GM19463 (cell line): ENCODE measurements at regions not wholly inside any gene's neighbourhood (a gene's known extent, or its start where the extent isn't known, plus 50 kb on each side); places are given as distances from the start of the nearest gene placed in this dataset.

ENCODE experiments used
- ATAC-seq: cut with Tn5 transposase; IDR thresholded peaks from one replicate; pipeline ENCODE4 v1.9.1; 2021; ENCODE audit warnings: mild to moderate bottlenecking, moderate library complexity; ENCODE audit not compliant: unreplicated experiment

DNA sequence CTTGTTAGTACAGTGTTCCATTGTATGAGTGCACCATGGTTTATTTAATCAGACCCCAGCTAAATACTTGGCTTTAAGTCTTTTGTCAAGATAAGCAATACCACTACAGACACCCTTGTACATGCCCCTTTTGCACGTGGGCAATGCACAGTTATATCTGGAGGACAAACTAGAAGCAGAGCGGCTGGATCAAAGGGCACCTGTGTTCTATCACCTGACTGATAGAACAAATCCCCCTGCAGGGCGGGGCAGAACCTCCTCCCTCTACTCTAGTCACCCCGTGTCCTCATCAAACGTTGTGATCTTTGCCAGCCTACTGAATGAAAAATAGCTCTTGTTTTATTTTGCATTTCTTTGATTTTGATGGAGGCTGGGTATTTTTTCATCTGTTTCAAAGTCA lies 314.9 kb downstream of the TLE3 start:
- ATAC-seq, result no peak

DNA sequence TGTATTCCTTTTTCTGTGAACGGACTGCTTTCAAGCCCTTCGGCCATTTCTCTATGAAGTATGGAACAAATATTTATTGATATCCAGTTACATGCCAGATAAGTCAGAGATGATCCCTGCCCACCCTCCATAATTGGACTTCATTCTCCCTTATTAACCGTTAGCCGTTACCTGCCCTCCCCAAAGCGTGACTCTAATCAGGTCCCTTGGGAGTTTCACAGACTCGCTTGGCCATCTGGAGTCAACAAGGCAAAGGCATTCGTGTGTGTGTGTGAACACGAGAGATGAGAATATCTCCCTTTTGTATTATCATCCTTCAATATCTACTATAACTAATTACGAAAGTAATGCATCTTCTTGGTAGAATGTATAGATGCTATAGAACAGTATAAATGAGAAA lies 314.5 kb downstream of the TLE3 start:
- no peak for ATAC-seq

DNA sequence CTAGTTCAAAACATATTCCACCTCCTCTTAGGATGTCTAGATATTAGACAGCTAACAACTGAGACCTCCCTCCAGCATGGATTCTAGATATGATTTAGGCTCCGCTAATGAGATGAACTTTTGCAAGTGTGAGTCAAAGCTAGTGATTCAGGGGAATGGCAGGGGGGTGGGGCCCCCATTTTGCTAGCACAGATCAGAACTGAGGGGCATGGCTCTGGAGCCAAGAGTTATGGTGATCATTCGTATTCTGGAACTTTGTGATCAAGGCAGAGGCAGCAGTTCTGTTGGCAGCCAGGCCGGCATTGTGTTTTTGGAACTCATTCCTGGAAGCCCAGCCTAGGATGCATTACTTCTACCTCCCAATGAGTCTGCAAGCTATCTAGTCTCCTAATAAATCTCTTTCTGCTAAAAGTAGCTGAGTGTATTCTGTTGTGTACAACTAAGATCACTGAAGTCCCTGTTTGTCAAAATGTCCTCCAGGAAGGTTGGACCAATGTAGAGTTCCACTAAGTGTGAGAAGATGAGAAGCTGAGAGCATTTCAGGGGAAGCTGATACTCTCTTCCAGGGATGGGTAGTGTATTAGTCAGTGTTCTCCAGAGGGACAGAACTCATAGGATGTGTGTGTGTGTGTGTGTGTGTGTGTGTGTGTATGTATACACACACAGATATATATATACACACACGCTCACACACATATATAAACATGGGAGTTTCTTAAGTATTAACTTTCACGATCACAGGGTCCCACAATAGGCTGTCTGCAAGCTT lies 312.7 kb downstream of the TLE3 start:
- no peak for ATAC-seq

DNA sequence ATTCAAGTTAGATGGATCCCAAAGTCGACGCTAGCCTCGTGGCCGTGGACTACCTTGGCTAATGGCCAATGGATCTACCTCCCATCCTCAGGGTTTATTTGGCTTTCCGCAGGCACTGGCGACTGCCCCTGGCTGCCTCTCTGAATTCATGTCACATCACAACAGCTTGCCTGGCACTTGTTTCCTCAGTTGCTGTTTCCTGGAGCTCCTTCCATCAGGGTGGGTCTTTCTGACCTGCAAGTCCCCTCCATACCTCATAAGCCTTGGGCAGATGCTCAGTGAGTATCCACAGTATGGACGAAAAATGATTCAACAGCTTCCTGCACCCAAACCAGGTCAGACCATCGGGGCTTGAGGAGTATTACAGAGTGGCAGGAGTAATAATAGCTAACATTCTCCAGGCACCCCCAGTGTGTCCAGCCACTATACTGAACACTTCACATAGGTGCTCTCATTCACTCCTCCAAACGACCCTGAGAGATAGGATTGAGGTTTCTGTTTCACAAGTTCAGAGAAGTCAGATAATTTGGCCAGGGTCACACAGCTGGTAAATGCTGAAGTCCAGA lies 311.5 kb downstream of the TLE3 start:
- ATAC-seq, result no peak

DNA sequence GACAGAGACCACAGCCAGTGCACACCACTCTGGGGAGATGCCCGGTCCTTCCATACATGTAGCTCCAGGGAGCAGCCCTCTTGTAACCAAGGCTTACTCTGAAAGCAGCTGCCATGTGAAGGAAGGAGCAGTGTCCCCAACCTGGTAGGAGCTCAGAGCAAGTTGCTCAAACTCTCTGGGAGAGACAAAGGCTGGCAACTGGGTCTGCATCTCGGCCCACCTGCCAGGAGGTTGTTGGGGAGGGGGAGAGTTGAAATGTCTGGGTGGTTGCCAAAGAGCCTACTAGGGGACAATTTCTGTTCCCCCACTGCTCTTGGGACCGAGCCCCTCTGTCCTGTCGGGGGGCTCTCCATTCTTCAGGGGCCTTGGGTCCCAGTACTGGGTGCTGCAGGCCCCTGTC lies 309.9 kb downstream of the TLE3 start:
- no peak for ATAC-seq

DNA sequence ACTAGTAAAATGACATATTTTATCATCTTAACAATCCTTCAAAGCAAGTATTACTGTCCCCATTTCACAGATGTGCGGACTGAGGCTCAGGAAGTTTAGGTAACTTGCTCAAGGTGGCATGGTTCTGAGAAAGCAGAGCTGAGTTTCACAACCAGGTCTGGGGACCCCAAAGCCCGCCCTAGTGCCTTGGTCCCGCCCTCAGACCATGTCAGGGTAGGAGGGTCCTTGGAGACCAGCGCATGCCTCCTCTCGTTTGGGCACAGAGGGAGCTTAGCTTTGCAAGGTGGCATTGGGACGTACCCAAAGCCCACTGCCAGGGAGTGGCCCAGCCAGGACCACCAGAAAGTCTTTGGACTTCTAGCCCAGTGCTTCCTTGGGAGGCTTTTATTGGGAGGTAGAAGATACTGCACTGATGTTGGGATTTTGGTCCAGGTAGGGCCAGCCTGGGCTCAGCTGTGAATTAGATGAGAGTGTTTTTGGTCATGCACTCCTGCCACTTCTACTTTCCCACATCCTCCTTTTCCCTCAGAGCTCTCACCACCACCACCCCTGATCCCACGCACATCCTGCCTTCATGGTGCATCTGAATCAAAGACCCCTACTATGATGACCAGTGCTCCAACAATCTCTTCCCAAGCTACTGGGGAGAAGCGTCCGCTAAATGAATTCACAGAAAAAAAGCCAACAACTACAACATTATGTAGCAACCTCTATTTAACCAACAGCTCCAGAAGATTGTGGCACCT lies 307.9 kb downstream of the TLE3 start:
- no peak for ATAC-seq

DNA sequence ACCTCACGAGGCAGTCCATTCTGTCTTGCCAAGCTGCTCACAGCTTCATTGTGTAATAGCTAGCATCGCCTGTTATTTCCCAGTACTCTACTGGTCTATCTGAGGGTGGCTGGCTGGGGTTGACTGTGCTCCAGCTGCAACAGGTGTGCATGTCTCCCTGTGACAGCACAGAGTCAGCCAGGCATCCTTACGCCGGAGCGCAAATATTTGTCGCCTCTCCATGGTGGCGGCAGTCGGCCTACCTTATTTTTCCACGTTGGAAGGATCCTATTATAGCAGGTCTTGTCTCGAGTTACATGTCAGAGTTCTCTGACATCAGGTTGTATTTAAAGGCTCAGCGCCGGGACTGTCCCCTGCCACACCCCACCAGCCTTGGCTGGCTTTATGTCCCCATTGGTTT lies 307.1 kb downstream of the TLE3 start:
- no peak for ATAC-seq

DNA sequence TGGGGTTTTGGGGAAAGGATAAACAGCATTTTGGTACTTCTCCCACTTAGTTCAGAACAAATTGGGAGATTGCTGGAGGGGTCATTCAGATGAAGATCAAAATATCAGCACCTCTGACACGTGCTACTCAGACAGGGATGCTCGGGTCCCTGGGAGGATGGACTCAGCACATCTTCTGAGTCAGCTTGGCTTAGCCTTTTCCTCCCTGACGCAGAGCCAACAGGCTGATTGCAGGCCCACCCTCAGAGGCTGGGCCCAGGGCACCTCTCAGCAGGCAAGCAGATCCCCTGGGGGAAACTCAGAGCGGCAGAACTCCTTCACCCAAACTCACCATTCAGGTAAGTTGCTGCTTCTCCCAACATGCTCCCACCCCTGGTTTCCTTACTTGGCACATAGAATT lies 304.9 kb downstream of the TLE3 start:
- no peak for ATAC-seq

DNA sequence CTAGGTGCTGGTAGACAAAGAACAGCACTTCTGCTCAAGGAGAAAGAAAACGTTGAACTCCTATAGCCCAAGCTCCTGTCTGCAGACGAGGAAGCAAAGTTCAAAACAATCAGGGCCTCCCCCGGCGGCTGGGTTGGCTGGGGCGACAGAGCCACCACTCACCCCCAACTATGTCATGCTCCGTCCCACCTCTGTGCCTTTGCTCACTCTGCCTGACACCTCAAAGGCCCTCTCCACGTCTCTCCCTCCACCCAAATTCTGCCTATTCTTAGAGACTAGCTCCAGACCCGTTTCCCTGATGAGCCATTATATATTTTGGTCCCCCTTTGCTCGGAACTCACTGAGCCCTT lies 304.3 kb downstream of the TLE3 start:
- ATAC-seq, result no peak

DNA sequence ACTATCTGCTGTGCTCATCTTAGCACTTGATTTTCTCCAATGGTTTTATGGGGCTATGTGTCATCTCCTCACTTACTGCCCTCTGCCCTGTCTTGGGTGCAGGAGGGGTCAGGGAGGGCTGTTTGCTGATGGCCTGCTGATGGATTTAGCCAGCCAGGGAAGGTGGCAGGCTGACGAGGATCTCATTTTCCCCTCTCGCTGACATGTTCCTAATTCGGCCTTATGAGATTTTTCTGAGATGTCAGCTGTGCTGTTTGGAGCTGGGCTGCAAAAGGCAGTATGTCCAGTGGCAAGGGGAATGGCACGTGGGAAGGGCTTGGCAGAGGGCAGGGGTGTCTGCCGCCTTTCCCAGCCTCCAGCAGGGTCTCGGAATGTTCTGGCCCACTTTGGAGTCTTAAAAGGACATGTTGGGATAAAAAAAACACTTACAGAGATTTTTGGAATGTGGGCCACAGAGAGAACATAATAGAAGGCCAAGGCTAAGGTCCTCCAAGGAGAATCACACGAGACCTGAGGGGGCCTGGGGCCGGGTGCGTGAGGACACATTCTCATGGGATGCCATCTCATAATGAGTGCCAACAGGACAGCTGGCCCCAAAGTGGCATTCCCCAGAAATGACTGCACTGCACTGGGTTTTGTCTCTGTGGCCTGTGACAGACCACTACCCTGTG lies 303.8 kb downstream of the TLE3 start:
- ATAC-seq, result no peak

DNA sequence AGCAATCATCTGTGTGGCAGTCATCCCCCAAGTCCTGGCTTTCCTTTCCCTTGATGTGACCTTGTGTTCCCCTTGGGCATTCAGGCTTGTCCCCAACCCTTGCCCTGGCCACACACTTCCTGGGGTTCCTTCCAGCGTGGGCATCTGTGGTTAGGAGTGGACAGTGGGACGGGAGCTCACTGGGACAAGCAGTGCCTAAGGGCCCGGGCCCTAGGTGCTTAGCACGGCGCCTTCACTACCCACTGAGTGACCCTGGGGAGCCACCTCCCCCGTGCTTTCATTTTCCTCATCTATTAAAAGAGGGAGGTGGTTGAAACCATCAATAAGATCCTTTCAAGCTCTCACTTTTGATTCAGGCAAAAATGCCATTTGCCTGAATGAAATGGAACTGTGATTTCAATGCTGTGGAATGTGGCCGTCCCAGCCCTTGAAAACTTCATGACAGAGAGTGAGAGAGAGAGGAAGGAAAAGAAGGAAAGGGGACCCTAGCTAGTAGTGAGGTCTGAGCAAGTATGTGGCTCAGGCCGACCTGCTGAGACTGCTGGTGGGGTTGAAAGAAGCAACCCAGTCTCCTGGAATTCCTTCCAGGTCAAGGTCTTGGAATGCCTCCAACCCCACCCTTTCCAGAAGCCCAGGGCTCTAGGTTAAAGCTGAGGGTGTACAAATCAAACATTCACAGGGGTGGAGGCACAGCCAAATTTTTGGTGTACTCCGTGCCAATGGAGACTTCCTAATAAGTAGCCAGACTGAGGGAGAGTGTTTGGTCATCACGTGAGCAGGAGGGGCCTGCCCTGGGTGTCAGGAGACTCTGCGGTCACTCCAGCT lies 302.9 kb downstream of the TLE3 start:
- no peak for ATAC-seq

DNA sequence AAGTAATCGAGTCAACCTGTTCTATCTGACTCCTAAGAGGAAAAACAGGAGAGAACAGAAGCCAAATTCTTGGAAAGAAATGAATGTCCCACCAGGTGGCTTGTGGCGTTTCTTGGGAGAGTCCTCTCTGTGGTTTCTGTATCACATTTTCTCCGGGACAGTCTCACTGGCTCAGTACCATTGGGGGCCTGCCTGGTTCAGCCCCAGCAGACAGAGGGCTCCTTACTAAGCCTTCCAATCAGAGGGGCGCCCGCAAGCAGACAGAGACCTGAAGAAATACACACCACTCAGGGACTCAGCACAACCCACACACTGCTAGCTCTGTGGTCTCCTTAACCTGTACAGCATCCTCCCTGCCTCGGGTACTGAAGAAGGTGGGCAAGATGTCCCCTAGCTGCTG lies 302.1 kb downstream of the TLE3 start:
- ATAC-seq, result no peak

DNA sequence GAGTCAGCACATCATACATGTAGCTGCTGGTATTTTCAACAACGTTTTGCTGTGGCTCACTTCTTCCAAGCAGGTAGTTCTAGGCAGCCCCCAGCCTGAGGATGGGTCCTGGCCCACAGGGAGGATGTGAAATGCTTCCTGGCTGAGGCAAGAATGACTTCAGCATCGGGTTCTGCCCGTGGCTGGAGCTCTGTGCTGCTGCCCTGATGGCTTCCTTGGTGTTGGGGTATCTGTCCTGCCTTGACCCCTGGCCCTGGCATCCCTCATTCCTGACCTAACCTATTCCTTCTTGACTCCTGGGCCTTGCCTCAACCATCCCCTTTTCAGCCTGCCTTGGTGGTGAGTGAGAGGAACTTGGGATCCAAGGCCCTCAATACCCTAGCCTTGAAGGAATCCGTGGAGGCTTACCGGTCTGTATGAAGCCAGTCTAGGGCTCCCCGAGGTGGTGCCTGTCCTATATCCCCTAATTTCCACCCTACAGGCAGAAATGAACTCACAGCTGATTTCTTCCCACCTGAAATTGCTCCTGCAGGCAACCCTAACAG lies 300.6 kb downstream of the TLE3 start:
- ATAC-seq, result no peak

DNA sequence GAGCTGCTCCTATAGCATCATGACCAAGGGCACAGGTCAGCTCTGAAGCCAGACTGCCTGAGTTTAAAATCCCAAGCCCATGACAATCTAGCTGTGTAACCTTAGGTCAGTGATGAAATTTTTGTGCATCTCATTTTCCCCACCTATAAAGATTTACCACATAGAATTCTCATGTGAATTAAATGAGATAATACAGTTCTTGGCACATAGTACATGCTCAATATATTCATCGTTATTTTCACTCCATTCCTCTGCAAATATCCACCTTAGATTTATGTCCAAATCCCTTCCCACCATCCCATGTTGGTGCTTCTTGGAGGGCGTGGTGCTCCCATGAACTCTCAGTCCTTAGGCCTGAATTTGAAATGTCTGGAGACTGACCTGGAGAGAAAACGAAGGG lies 300.1 kb downstream of the TLE3 start:
- no peak for ATAC-seq

DNA sequence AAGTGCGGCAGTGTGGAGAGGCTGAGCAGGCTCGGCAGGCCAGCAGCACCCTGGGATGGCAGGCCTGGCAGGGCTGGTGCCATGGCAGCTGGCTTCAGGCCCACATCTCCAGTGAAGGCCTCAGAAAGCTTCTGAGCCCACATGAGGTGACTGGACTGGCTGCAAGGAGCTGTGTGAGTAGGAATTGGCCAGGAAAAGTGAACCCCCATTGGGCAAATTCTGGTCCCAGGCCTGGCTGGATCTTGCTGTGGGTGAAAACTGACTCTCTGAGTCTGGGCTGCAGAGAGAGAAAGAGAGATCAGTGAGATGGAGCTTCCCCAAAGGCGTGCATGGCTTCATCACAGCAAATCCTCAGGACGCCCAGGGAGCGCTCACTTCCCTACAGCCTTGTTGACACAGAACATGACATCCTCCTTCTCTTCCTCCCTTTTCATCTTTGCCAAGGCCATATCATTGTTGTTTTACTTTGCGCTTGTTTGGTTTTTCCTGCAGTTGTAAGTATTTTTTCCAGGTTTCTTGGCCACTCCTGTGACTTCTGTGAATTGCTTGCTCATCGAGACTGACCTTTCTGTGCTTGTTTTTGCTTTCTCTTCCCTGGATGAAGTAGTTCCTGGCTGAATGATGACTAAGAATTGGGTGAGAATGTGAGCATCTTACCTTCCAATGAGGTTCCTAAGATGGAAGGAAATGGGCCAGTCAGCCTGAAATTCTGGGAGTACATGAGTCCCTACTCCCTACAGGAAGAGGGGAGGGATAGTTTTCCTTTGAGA lies 299.1 kb downstream of the TLE3 start:
- ATAC-seq, result no peak

DNA sequence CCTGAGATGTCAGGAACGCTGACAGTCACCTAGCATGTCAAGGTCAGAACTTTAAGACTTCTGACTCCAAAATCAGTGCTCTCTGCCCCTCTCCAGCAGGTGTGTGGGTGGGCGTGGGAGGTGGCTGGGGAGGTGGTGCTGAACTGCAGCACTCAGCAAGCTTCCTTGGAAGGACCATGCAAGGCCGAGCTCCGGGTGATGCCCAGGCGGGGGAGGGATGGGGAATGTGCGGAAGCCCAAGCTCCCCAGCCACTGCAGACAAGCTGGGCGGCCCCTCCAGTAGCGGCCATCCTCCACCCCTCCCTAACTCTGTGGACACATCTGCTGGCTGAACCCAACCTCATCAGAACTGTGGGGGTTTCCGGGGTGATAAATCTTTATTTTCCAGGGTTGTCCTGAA lies 296.6 kb downstream of the TLE3 start:
- no peak for ATAC-seq

DNA sequence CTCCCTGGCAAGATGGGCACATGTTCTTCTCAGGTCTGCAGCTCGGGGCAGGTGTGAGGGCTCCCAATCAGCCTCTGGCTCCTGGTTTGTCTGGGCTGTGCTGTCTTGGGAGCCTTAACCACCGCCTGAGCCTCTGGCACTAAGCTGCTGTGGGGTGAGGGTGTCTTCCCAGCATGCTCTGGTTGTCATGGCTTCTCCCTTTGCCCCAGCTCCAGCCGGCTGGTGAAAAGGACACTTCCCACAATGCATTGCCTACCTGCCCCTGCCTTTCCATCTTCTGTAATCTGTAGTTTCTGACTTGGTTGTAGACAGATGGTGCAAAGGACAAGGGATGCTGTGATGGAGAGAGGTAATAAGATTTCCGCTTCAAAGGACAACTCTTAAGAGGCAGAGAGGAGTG lies 295.3 kb downstream of the TLE3 start:
- ATAC-seq, result no peak

DNA sequence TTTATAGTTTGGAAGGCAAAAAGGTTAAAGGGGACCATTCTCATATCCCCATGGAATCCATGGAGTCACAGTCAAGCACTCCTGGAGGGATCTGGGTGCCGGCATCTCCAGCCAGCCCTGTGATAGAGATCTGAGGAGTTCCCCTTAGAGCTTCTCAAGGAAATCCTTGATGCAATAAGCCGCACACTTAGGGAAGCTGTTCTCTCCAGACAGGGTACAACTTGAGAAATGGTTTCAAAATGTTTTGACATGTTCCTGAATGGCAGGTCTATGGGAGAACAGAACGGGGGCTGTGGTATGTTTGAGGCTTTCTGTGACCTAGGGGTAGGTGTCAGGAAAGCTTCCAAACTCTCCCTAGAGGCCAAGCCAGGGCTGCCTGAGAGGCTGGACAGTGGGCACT lies 292.9 kb downstream of the TLE3 start:
- ATAC-seq, result no peak

DNA sequence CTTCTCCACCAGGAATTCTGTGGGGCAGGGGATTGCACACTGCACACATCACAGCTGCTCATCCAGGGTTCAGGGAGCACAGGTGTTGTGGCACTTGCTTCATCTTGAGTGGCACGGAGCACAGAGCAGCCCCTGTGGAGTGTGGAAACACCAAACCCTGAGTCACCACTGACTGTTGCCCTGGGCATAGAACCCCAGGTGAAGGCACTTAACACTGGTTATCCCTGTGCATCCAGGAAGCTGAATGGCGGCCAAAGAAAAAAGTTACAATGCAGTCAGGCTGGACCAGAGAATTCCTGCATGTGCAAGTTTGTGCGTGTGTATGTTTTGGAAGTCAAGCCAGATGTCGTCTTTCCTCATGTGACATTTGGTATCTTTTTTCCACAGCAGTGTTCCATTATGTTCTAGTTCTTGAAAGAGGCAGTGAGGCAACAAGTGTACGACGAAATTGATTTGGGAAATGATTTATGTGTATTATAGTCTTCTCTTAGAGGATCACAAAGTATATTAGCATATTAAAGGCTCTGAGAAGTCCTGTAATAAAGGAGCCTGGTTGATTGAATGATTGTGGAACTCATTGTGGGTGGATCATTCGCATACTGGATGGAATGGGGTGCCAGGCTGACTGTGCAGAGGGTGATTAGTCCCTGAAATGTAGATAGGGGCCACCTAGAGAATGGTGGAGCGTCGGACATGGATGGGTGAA lies 292.3 kb downstream of the TLE3 start:
- no peak for ATAC-seq
